GM06990 (cell line): ENCODE measurements at regions not wholly inside any gene's neighbourhood (a gene's known extent, or its start where the extent isn't known, plus 50 kb on each side); places are given as distances from the start of the nearest gene placed in this dataset.

Experiments used
- DNase-seq: peaks from one replicate; pipeline ENCODE4 v3.0.0-alpha.2; 2011; ENCODE audit not compliant: insufficient read length; ENCODE audit errors: extremely low read depth
- H3K27me3 ChIP-seq: replicated peaks from 2 replicates; pipeline ENCODE4 v1.6.0; 2011; ENCODE audit warnings: low read length; ENCODE audit not compliant: control insufficient read depth, insufficient read depth
- H3K36me3 ChIP-seq: 2 replicates; pipeline ENCODE4 v1.5.1; 2011; ENCODE audit warnings: low read length; ENCODE audit not compliant: control insufficient read depth, insufficient read depth
- H3K4me3 ChIP-seq: replicated peaks from 2 replicates; pipeline ENCODE4 v1.5.1; 2011; ENCODE audit warnings: low read depth, mild to moderate bottlenecking, control low read depth, low read length
- CTCF ChIP-seq: IDR thresholded peaks from 2 replicates; pipeline ENCODE4 v1.5.1; 2011; ENCODE audit warnings: low read length, control low read depth, mild to moderate bottlenecking, inconsistent platforms; ENCODE audit not compliant: insufficient read depth, poor library complexity, severe bottlenecking

DNA sequence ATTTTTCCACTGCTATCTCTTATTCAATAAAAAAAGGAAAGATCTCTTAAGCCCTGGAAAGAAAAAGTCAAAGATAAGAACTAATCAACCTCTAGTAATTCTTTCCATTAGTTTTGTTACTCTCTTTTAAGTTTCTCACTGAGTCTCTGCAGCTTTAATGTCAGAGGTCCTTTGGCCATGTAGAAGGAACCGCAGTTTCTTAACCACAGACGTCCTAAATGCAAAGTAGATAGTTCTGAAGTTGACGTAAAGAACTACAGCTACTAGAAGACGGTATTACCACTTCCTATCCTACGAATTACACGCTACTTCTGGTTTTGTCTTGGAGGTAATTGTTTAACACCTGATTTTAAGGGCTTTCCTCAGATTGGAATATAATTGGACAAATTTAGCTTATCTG lies 325.9 kb downstream of the ANKRD50 start:
- Histone ChIP-seq H3K27me3 (no peaks in the 10 kb centered on the region), H3K36me3 (no peaks in the 10 kb centered on the region), H3K4me3 (no peak overlapping the region)
- no peak for TF ChIP-seq CTCF
- no peak for DNase-seq

- Histone ChIP-seq H3K36me3 (no peaks in the 10 kb centered on the region), H3K4me3 (no peak overlapping the region), H3K27me3 (no peaks in the 10 kb centered on the region)
- DNase-seq: no peak
- TF ChIP-seq CTCF: no peak
Observed at GRCh38 chr4:124389591-124389990, 322.9 kb downstream of the ANKRD50 start.

DNA sequence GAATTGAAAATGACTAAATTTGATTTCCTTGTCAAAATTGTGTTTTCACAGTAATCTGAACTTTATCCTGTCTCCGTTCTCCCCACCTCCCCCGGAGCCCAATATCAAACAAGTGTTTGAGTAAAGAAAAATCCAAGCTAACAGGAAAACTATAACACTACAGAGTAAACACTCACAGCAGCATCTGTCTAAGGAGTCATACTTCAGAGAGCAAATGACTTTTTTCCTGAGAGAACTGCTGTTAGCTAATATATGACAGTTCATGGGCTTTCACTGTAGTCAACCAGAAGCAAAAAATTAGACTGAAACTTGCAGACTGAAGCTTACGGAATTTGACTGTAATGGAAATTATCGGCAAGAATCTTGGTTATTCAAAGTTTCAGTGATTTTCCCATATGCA lies 321.7 kb downstream of the ANKRD50 start:
- DNase-seq: no peak
- Histone ChIP-seq H3K4me3 (no peak overlapping the region), H3K36me3 (no peaks in the 10 kb centered on the region), H3K27me3 (no peaks in the 10 kb centered on the region)
- TF ChIP-seq CTCF: no peak

DNA sequence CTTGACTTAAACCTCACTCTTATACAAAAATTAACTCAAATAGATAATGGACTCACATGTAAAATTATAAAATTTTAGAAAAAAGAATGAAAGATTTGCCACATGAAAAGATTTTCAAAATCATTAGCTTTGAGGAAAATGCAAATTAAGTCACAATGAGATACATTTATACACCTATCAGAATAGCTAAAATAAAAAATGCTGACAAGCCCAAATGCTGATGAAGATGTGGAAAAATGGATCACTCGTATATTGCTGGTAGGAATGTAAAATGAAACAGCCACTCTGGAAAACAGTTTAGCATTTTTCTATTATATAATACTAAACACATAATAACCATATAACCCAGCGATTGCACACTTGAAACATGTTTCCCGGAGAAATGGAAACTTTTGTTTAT lies 316.2 kb downstream of the ANKRD50 start:
- no peaks in the 10 kb centered on the region for H3K27me3 ChIP-seq
- DNase-seq: no peak
- H3K4me3 ChIP-seq: no peak overlapping the region
- no peaks in the 10 kb centered on the region for H3K36me3 ChIP-seq
- TF ChIP-seq CTCF: no peak

- no peak for TF ChIP-seq CTCF
- DNase-seq: no peak
- H3K36me3 ChIP-seq: no peaks in the 10 kb centered on the region
- H3K4me3 ChIP-seq: no peak overlapping the region
- H3K27me3 ChIP-seq: no peaks in the 10 kb centered on the region
Observed at GRCh38 chr4:124401606-124402005, 310.9 kb downstream of the ANKRD50 start.

DNA sequence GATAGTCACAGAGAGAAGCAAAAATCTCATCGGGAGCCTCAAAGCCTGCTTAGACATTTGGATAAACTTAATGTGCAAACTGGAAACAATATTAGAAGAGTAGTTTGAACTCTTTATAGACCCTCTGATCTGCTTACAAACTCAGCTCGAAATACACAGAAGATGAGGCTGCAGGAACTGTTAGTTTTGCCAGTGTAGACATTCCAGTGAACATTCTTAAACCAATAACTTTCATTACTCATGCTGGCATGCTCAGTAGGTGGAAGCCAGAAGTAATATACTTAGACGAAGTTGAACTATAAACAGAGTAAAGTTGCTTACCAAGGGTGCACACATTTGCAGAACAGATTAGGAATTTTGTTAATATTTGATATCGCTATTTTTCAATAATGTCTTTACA lies 303.5 kb downstream of the ANKRD50 start:
- Histone ChIP-seq H3K4me3 (no peak overlapping the region), H3K36me3 (no peaks in the 10 kb centered on the region), H3K27me3 (no peaks in the 10 kb centered on the region)
- TF ChIP-seq CTCF: no peak
- DNase-seq: no peak
